ENCODE measurements at regions not wholly inside any gene's neighbourhood (a gene's known extent, or its start where the extent isn't known, plus 50 kb on each side); places are given as distances from the start of the nearest gene placed in this dataset.

- Histone ChIP-seq H3K27ac (ENCODE audit: insufficient read length, low read depth, low read length) (no peak overlapping the region), H3K27me3 (ENCODE audit: insufficient read depth, low read length) (no peaks in the 10 kb centered on the region), H3K4ac (ENCODE audit: low read depth, low read length) (no peak overlapping the region), H3K79me1 (ENCODE audit: insufficient read depth, low read depth, low read length, poor library complexity, severe bottlenecking) (no peaks in the 10 kb centered on the region), H3K23me2 (ENCODE audit: insufficient read length, low read depth, low read length, poor library complexity, severe bottlenecking) (no peaks in the 10 kb centered on the region), H3K56ac (ENCODE audit: insufficient read length, low read depth, low read length) (no peak overlapping the region), H2BK5ac (ENCODE audit: insufficient read length, low read length) (no peak overlapping the region), H2BK120ac (ENCODE audit: low read depth, low read length, poor library complexity, severe bottlenecking) (no peak overlapping the region), H2BK15ac (ENCODE audit: low read depth, low read length) (no peak overlapping the region), H2BK12ac (ENCODE audit: insufficient read length, low read depth, low read length) (no peak overlapping the region), H4K20me1 (ENCODE audit: control insufficient read depth, insufficient read depth, insufficient read length) (no peaks in the 10 kb centered on the region), H3K23ac (ENCODE audit: insufficient read length, low read depth, low read length) (no peak overlapping the region), H3K14ac (ENCODE audit: insufficient read depth, low read length) (no peak overlapping the region), H3K9me3 (ENCODE audit: control insufficient read depth, low read depth, low read length) (no peaks in the 10 kb centered on the region), H2BK20ac (ENCODE audit: low read depth, low read length, poor library complexity, severe bottlenecking) (no peak overlapping the region), H3K4me2 (ENCODE audit: insufficient read depth, insufficient read length, low read length) (no peak overlapping the region), H3K79me2 (ENCODE audit: insufficient read depth, low read length) (no peaks in the 10 kb centered on the region), H4K8ac (replicated peaks; ENCODE audit: insufficient read length, low read depth, low read length) (no peak overlapping the region), H3K18ac (ENCODE audit: insufficient read length, low read depth, low read length) (no peak overlapping the region), H2AK5ac (ENCODE audit: insufficient read length, low read length) (no peak overlapping the region), H3K9ac (ENCODE audit: extremely low read depth, insufficient read length, low read length) (no peak overlapping the region), H3K4me1 (ENCODE audit: insufficient read depth, low read length) (peaks cover 10% of the 10 kb centered on the region; the same call in 1 of the 2 replicates), H2AFZ (ENCODE audit: low read length) (no peak overlapping the region), H4K91ac (ENCODE audit: insufficient read length, low read depth, low read length) (no peak overlapping the region), H3T11ph (ENCODE audit: low read length) (no peak overlapping the region), H4K5ac (ENCODE audit: insufficient read length, low read depth, low read length) (no peak overlapping the region)
- no peaks in the 10 kb centered on the region for H3K27me3 Mint-ChIP-seq (ENCODE audit: low read depth)
- peaks cover 24 to 36% of the 10 kb centered on the region in 2 experiments for H3K4me1 Mint-ChIP-seq
- DNase-seq, result no peak
- no peak for TF ChIP-seq CTCF (conservative IDR thresholded peaks at IDR 0.05)
- peak overlapping the region in 1 of 3 experiments; percentile 68; a peak in 1 of 7 replicates for H3K27ac Mint-ChIP-seq
- no peak overlapping the region for H3K4me3 Mint-ChIP-seq
- H3K36me3 Mint-ChIP-seq (ENCODE audit: insufficient read depth in 1 of 3, low read depth in 3 of 3), result no peaks in the 10 kb centered on the region
- WGBS (ENCODE audit: extremely low coverage, insufficient read length, low lambda C conversion rate), result no CpG with 5 or more reads among the region's 5 CpGs
- no peaks in the 10 kb centered on the region; a peak in 1 of 5 replicates for H3K9me3 Mint-ChIP-seq
Measured at GRCh38 chr5:56737002-56737621, 78.2 kb upstream of the MAP3K1 start.

Data from H9 (cell line).